ENCODE measurements at regions not wholly inside any gene's neighbourhood (a gene's known extent, or its start where the extent isn't known, plus 50 kb on each side); places are given as distances from the start of the nearest gene placed in this dataset.
"Not testable (repeated sequence)": the region's sequence is repeated elsewhere in the genome, so short reads cannot be mapped to it uniquely, and the experiment has no call there.

DNA sequence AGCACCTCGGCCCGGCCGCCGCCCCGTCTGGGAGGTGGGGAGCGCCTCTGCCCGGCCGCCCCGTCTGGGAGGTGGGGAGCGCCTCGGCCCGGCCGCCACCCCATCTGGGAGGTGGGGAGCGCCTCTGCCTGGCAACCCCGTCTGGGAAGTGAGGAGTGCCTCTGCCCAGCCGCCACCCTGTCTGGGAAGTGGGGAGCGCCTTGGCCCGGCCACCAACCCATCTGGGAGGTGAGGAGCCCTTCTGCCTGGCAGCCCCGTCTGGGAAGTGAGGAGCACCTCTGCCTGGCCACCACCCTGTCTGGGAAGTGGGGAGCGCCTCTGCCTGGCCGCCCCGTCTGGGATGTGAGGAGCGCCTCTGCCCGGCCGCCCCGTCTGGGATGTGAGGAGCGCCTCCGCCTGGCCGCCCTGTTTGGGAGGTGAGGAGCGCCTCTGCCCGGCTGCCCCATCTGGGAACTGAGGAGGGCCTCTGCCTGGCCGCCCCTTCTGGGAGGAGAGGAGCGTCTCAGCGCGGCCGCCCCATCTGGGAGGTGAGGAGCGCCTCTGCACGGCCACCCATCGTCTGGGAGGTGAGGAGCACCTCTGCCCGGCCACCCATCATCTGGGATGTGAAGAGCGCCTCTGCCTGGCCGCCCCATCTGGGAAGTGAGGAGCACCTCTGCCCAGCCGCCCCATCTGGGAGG, 89.0 kb upstream of the SYT6 start:
- not testable (repeated sequence) for TF ChIP-seq EZH2 (IDR thresholded peaks at IDR 0.05); POLR2AphosphoS5 (IDR thresholded peaks at IDR 0.05; ENCODE audit: borderline replicate concordance, low read depth, low read length)
